HepG2 (cell line): ENCODE measurements at regions not wholly inside any gene's neighbourhood (a gene's known extent, or its start where the extent isn't known, plus 50 kb on each side); places are given as distances from the start of the nearest gene placed in this dataset.

Experiments
- GABPB1 ChIP-seq: IDR thresholded peaks from 2 replicates; pipeline ENCODE4 v1.6.1; 2016; ENCODE audit warnings: mild to moderate bottlenecking, missing genetic modification reagents, moderate library complexity, missing compliant biosample characterization
- HCFC1 ChIP-seq: fragments of 150-350 bp; IDR thresholded peaks from 2 replicates; pipeline ENCODE4 v1.6.1; 2014; ENCODE audit warnings: low read depth, low read length
- KDM5A ChIP-seq: fragments of 200-600 bp; sonication (generic); IDR thresholded peaks from 2 replicates; pipeline ENCODE4 v1.7.0; 2018; ENCODE audit warnings: antibody characterized with exemption, mild to moderate bottlenecking, low read length, borderline replicate concordance
- NCOR1 ChIP-seq: fragments of 200-600 bp; sonication (generic); IDR thresholded peaks from 2 replicates; pipeline ENCODE4 v1.7.0; 2017; ENCODE audit warnings: antibody characterized with exemption, low read length, borderline replicate concordance
- NFKBIZ ChIP-seq: IDR thresholded peaks from 2 replicates; pipeline ENCODE4 v1.6.1; 2018; ENCODE audit warnings: missing genetic modification reagents, missing compliant biosample characterization
- NR2F1 ChIP-seq, 2 experiments: fragments of 450-650 bp in 1 of 2; formaldehyde crosslinking in 1 of 2; IDR thresholded peaks; 2 replicates each; pipeline versions ENCODE4 v1.5.0 to v1.6.1; 2016 to 2020; ENCODE audit warnings: mild to moderate bottlenecking in 1 of 2, missing compliant biosample characterization in 1 of 2, missing genetic modification reagents in 1 of 2, moderate library complexity in 1 of 2
- PHB2 ChIP-seq: fragments of 450-650 bp; IDR thresholded peaks from 2 replicates; pipeline ENCODE4 v1.6.1; 2018; ENCODE audit not compliant: partially characterized antibody
- SNAI1 ChIP-seq: sonication (generic); formaldehyde crosslinking; IDR thresholded peaks from 2 replicates; pipeline ENCODE4 v1.5.0; 2020; ENCODE audit warnings: mild to moderate bottlenecking, missing genetic modification reagents, borderline replicate concordance
- SOX6 ChIP-seq, 2 experiments: fragments of 450-650 bp in 1 of 2; sonication (generic) in 1 of 2; formaldehyde crosslinking in 1 of 2; IDR thresholded peaks; 2 replicates each; pipeline versions ENCODE4 v1.4.0 to v1.6.1; 2017 to 2020; ENCODE audit warnings: antibody characterized with exemption in 1 of 2, mild to moderate bottlenecking in 1 of 2, missing genetic modification reagents in 1 of 2
- TOPORS ChIP-seq: sonication (generic); formaldehyde crosslinking; IDR thresholded peaks from 2 replicates; pipeline ENCODE4 v1.8.0; 2023; ENCODE audit warnings: mild to moderate bottlenecking, missing genetic modification reagents
- ZBTB44 ChIP-seq: sonication (generic); formaldehyde crosslinking; IDR thresholded peaks from 2 replicates; pipeline ENCODE4 v1.4.0; 2020; ENCODE audit warnings: missing genetic modification reagents
- ZFP36L2 ChIP-seq: sonication (generic); formaldehyde crosslinking; IDR thresholded peaks from 2 replicates; pipeline ENCODE4 v1.4.0; 2020; ENCODE audit warnings: missing genetic modification reagents
- ZMYM2 ChIP-seq: sonication (generic); formaldehyde crosslinking; IDR thresholded peaks from 2 replicates; pipeline ENCODE4 v1.8.0; 2022; ENCODE audit warnings: mild to moderate bottlenecking, missing genetic modification reagents
- ZNF143 ChIP-seq: sonication (generic); formaldehyde crosslinking; IDR thresholded peaks from 2 replicates; pipeline ENCODE4 v1.4.0; 2020; ENCODE audit warnings: missing genetic modification reagents
- ZNF20 ChIP-seq: sonication (generic); formaldehyde crosslinking; IDR thresholded peaks from 2 replicates; pipeline ENCODE4 v1.4.0; 2020; ENCODE audit warnings: mild to moderate bottlenecking, moderate library complexity, missing genetic modification reagents
- ZNF296 ChIP-seq: sonication (generic); formaldehyde crosslinking; conservative IDR thresholded peaks from 2 replicates; pipeline ENCODE4 v1.5.0; 2020; ENCODE audit warnings: mild to moderate bottlenecking, missing genetic modification reagents
- ZNF607 ChIP-seq: sonication (generic); formaldehyde crosslinking; IDR thresholded peaks from 2 replicates; pipeline ENCODE4 v1.5.1; 2020; ENCODE audit warnings: missing genetic modification reagents, mild to moderate bottlenecking, borderline replicate concordance
- ZNF703 ChIP-seq: sonication (generic); formaldehyde crosslinking; IDR thresholded peaks from 2 replicates; pipeline ENCODE4 v1.5.1; 2020; ENCODE audit warnings: missing genetic modification reagents, mild to moderate bottlenecking, moderate library complexity, borderline replicate concordance
- ZNF740 ChIP-seq: sonication (generic); formaldehyde crosslinking; IDR thresholded peaks from 2 replicates; pipeline ENCODE4 v1.4.0; 2020; ENCODE audit warnings: missing genetic modification reagents
- ZNF879 ChIP-seq: sonication (generic); formaldehyde crosslinking; IDR thresholded peaks from 2 replicates; pipeline ENCODE4 v1.8.1; 2023; ENCODE audit warnings: missing genetic modification reagents
- TF ChIP-seq, protein P1 (sequence below): sonication (generic); formaldehyde crosslinking; IDR thresholded peaks from 2 replicates; pipeline ENCODE4 v1.9.0; 2022; ENCODE audit warnings: low read depth, missing genetic modification reagents
- TF ChIP-seq, protein P2 (sequence below): sonication (generic); formaldehyde crosslinking; IDR thresholded peaks from 2 replicates; pipeline ENCODE4 v1.4.0; 2020; ENCODE audit warnings: missing genetic modification reagents, mild to moderate bottlenecking, borderline replicate concordance
- TF ChIP-seq, protein P3 (sequence below): sonication (generic); formaldehyde crosslinking; conservative IDR thresholded peaks from 2 replicates; pipeline ENCODE4 v1.8.0; 2022; ENCODE audit warnings: mild to moderate bottlenecking, moderate library complexity, missing genetic modification reagents

DNA sequence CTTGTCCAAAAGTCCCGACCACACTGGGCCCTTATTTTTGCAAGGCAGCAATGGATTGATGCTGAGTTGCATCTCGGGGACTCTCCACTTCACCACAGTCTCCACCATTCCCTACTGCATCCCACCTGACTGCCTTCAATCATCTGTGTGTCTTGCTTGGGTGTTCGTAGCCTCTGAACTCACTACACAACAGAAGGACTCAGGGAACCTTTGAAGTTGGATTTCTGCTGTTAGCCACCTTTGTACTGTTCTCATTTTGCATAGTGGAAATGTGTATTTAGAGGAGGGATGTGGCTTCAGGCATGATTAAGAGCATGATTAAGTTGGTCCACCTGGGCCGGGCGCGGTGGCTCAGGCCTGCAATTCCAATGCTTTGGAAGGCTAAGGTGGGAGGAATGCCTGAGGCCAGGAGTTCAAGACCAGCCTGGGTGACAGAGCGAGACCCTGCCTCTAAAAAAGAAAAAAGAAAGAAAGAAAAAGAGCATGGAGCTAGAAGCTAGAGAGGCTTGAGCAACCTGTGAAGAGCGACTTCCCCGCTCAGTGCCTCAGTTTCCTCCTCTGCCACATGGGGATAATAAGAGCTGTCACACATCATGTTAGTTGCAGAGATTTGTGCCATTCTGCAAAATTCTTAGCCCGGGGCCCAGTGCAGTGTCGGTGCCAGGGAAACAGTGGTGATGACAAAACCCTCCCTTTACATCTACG, 121.3 kb upstream of the PTPN1 start (continued):
- TF ChIP-seq ZBTB44 (CRISPR knock-in tag) (no peak; the same call in 1 of the 2 replicates), ZMYM2 (peak; percentile 99), ZNF703 (CRISPR knock-in tag) (no peak), GABPB1 (CRISPR knock-in tag) (0 out of 2 replicates have a peak, but pooled peaks have one; percentile 9), TOPORS (CRISPR knock-in tag) (peak; percentile 95), ZNF879 (peak; percentile 54; the same call in 1 of the 2 replicates), ZNF607 (peak; percentile 35; the same call in 1 of the 2 replicates), KDM5A (no peak; the same call in 1 of the 2 replicates), SOX6 (IDR thresholded peaks at IDR 0.05) (no peak), SOX6 (CRISPR knock-in tag; IDR thresholded peaks at IDR 0.05) (peak; percentile 83), ZFP36L2 (no peak), ZNF740 (CRISPR knock-in tag) (peak; percentile 74), ZNF20 (CRISPR knock-in tag) (no peak), ZNF296 (CRISPR knock-in tag) (no peak), HCFC1 (no peak), SNAI1 (CRISPR knock-in tag) (no peak), NCOR1 (peak; percentile 88), NFKBIZ (peak; percentile 79; the same call in 1 of the 2 replicates), PHB2 (no peak), ZNF143 (CRISPR knock-in tag) (peak; percentile 48; the same call in 1 of the 2 replicates), NR2F1 (CRISPR knock-in tag; IDR thresholded peaks at IDR 0.05) (peak; percentile 74 to 83)
- TF ChIP-seq, protein P1, sequence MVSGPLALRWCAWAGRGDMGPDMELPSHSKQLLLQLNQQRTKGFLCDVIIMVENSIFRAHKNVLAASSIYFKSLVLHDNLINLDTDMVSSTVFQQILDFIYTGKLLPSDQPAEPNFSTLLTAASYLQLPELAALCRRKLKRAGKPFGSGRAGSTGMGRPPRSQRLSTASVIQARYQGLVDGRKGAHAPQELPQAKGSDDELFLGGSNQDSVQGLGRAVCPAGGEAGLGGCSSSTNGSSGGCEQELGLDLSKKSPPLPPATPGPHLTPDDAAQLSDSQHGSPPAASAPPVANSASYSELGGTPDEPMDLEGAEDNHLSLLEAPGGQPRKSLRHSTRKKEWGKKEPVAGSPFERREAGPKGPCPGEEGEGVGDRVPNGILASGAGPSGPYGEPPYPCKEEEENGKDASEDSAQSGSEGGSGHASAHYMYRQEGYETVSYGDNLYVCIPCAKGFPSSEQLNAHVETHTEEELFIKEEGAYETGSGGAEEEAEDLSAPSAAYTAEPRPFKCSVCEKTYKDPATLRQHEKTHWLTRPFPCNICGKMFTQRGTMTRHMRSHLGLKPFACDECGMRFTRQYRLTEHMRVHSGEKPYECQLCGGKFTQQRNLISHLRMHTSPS = no peak; the same call in none of the 2 replicates
- TF ChIP-seq, protein P2, sequence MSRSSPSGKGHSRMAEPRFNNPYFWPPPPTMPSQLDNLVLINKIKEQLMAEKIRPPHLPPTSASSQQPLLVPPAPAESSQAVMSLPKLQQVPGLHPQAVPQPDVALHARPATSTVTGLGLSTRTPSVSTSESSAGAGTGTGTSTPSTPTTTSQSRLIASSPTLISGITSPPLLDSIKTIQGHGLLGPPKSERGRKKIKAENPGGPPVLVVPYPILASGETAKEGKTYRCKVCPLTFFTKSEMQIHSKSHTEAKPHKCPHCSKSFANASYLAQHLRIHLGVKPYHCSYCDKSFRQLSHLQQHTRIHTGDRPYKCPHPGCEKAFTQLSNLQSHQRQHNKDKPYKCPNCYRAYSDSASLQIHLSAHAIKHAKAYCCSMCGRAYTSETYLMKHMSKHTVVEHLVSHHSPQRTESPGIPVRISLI (CRISPR knock-in tag) = peak; percentile 70
- TF ChIP-seq, protein P3, sequence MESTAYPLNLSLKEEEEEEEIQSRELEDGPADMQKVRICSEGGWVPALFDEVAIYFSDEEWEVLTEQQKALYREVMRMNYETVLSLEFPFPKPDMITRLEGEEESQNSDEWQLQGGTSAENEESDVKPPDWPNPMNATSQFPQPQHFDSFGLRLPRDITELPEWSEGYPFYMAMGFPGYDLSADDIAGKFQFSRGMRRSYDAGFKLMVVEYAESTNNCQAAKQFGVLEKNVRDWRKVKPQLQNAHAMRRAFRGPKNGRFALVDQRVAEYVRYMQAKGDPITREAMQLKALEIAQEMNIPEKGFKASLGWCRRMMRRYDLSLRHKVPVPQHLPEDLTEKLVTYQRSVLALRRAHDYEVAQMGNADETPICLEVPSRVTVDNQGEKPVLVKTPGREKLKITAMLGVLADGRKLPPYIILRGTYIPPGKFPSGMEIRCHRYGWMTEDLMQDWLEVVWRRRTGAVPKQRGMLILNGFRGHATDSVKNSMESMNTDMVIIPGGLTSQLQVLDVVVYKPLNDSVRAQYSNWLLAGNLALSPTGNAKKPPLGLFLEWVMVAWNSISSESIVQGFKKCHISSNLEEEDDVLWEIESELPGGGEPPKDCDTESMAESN = peak; percentile 81
